ENCODE measurements at regions not wholly inside any gene's neighbourhood (a gene's known extent, or its start where the extent isn't known, plus 50 kb on each side); places are given as distances from the start of the nearest gene placed in this dataset.
"Not testable (repeated sequence)": the region's sequence is repeated elsewhere in the genome, so short reads cannot be mapped to it uniquely, and the experiment has no call there.

DNA sequence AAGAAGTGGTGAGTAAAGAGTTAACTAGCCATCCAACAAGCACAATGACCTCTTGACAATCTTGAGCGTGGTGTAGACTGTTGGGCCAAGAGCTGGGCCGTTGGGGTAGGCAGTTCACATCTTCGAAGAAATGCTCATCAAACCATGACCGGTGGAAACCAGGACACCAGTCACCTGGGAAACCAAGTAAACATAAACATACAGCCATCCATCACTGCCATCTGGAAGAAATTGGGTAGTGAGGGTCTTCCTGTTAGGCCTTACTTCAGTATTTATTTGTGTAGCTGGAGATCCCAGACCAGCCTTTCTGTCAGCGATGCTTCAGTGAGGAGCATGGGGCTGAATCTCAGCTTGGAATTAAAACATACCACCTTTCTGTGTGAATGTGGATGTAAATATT lies 108.1 kb upstream of the HAO2 start:
- CTCF ChIA-PET = no interaction called here
- POLR2A ChIA-PET = no interaction called here
- DNase-seq (ENCODE audit: extremely low spot score) = no peak
- TF ChIP-seq FOXK2 (IDR thresholded peaks at IDR 0.05) = no peak
- TF ChIP-seq ELF4 (IDR thresholded peaks at IDR 0.05) = no peak
- no peak for TF ChIP-seq FOXA1 (IDR thresholded peaks at IDR 0.05)
- no peak for TF ChIP-seq NFRKB (IDR thresholded peaks at IDR 0.05)
- no peak for TF ChIP-seq ZNF384 (IDR thresholded peaks at IDR 0.05)
- no peak for TF ChIP-seq SUZ12 (IDR thresholded peaks at IDR 0.05)
- TF ChIP-seq, protein P1, sequence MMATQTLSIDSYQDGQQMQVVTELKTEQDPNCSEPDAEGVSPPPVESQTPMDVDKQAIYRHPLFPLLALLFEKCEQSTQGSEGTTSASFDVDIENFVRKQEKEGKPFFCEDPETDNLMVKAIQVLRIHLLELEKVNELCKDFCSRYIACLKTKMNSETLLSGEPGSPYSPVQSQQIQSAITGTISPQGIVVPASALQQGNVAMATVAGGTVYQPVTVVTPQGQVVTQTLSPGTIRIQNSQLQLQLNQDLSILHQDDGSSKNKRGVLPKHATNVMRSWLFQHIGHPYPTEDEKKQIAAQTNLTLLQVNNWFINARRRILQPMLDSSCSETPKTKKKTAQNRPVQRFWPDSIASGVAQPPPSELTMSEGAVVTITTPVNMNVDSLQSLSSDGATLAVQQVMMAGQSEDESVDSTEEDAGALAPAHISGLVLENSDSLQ (IDR thresholded peaks at IDR 0.05) = no peak

DNA sequence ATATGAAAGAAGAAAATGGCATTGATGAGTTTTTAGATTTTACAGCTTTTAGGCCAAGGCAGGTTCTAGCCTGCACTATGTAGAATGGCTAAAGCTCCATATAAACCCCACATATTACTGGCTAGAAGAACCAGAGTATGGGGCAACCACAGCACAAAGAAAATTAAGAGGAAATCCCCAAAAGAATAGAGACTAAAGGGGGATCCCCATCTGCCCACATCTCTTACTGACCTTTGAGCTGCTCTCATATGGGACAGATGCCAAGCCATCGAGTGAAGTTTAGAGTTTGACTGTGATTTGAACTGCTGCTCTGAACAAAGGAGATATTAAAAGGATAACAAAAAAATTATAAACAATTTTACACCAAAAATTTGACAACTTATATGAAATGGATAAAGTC lies 102.2 kb upstream of the HAO2 start:
- CTCF ChIA-PET = interaction anchor here (0.7 to 1.6 kb wide), 3 partner anchors 9 to 125 kb away, joined by 3 to 11 read pairs (median 3); no protein-coding TSS in a partner anchor
- no peak for TF ChIP-seq SP1 (IDR thresholded peaks at IDR 0.05)
- no peak for TF ChIP-seq FOXK2 (IDR thresholded peaks at IDR 0.05)
- TF ChIP-seq HDGF (IDR thresholded peaks at IDR 0.05; ENCODE audit: borderline replicate concordance) = no peak
- TF ChIP-seq ARNT (IDR thresholded peaks at IDR 0.05) = no peak
- no peak for TF ChIP-seq ELF4 (IDR thresholded peaks at IDR 0.05)
- TF ChIP-seq FOXA1 (IDR thresholded peaks at IDR 0.05) = no peak
- TF ChIP-seq BHLHE40 (IDR thresholded peaks at IDR 0.05; ENCODE audit: borderline replicate concordance) = no peak
- no peak for TF ChIP-seq TARDBP (IDR thresholded peaks at IDR 0.05)
- TF ChIP-seq ZNF384 (IDR thresholded peaks at IDR 0.05) = no peak
- no peak for TF ChIP-seq NFRKB (IDR thresholded peaks at IDR 0.05)

DNA sequence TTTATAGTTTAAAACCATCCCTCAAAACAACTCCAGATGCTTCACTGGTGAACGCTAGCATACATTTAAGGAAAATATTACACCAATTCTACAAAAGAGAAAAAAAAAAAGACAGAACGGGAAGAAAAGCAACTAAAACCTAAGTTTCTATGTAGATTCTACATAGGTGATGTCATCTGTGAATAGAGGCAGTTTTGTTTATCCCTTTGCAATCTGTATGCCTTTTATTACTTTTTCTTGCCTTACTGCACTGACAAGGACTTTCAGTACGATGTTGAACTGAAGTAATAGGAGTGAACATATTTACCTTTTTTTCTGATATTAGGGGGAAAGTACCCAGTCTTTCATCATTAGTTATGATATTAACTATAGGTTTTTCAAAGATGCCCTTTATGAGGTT lies 101.7 kb upstream of the HAO2 start:
- CTCF ChIA-PET = interaction anchor here (0.7 to 1.0 kb wide), 2 partner anchors 8 to 125 kb away, joined by 3 read pairs; no protein-coding TSS in a partner anchor
- POLR2A ChIA-PET = no interaction called here
- TF ChIP-seq SP1 (IDR thresholded peaks at IDR 0.05) (no peak), ARNT (IDR thresholded peaks at IDR 0.05) (no peak), SUZ12 (IDR thresholded peaks at IDR 0.05) (no peak), CTBP1 (IDR thresholded peaks at IDR 0.05; ENCODE audit: borderline replicate concordance) (no peak), FOXK2 (IDR thresholded peaks at IDR 0.05) (no peak), HDGF (IDR thresholded peaks at IDR 0.05; ENCODE audit: borderline replicate concordance) (no peak), ELF4 (IDR thresholded peaks at IDR 0.05) (no peak), LEF1 (IDR thresholded peaks at IDR 0.05; ENCODE audit: borderline replicate concordance) (no peak)
- DNase-seq (ENCODE audit: extremely low spot score) = no peak

More for the DNA sequence above, 102.2 kb upstream of the HAO2 start:
- POLR2A ChIA-PET = no interaction called here
- DNase-seq (ENCODE audit: extremely low spot score) = no peak

DNA sequence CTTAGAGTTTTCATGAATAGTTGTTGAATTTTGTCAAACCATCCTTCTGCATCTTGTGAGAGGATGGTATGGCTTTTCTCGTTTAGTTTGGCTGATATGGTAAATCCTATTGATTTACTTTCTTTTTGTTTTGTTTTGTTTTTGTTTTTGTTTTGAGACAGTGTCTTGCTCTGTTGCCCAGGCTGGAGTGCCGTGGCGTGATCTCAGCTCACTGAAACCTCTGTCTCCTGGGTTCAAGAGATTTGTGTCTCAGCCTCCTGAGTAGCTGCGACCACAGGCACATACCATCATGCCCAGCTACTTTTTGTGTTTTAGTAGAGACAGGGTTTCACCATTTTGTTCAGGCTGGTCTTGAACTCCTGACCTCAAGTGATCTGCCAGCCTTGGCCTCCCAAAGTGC lies 101.3 kb upstream of the HAO2 start:
- POLR2A ChIA-PET; DNase-seq (ENCODE audit: extremely low spot score): not testable (repeated sequence)
- CTCF ChIA-PET = interaction anchor here (0.7 to 1.0 kb wide), 2 partner anchors 8 to 126 kb away, joined by 3 read pairs; no protein-coding TSS in a partner anchor

GRCh38 chr1:119268879-119269278 lies 99.7 kb upstream of the HAO2 start:
- TF ChIP-seq ARNT (IDR thresholded peaks at IDR 0.05) = no peak
- TF ChIP-seq LEF1 (IDR thresholded peaks at IDR 0.05; ENCODE audit: borderline replicate concordance) = no peak
- TF ChIP-seq FOXM1 (IDR thresholded peaks at IDR 0.05; ENCODE audit: borderline replicate concordance) = no peak
- TF ChIP-seq ZNF384 (IDR thresholded peaks at IDR 0.05) = no peak
- TF ChIP-seq L3MBTL2 (conservative IDR thresholded peaks at IDR 0.05) = no peak
- no peak for TF ChIP-seq SP1 (IDR thresholded peaks at IDR 0.05)
- POLR2A ChIA-PET = no interaction called here
- CTCF ChIA-PET = no interaction called here
- no peak for DNase-seq (ENCODE audit: extremely low spot score)

DNA sequence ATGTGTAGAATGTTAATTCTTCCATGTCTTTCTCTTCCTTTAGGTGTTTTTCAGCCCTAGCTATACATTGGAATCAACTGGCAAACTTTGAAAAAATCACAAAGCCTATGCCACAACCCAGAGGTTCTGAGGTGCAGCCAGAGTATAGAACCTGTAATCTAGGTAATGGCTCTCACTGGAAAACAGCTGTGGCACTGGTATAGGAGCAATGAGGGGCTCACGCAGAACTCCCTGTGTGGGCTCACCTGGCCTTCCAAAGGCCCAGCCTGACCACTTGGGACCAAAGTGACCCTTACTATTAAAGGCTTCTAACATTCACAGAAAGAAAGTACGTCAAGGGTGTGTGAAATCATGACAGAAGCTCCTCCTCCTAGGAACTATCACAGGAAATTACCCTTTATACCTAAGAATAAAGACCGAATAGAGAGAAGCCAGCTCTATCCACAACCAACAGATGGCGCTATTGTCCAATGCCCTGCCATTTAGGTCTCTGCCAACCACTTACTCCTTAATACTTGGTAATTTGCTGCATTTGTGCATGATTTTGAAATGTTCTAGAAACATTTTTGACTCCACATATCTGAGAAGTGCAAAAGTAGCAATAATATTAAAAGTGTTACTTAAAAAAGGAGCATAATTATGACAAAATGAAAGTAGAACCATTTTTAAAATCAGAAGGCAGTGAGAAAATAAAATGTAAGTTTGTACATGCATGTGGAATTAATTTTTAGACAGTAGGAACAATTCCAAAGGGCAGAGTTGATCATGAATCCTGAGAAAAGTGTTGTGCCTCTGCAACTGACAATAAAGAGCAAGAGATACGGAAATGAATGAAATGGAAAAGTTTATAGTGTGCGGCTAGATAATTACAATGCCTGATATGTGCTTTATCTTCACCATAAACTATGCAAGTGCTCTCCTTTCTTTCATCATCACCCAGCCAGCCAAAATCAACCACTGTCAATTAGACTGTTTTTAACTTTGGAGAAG lies 93.1 kb upstream of the HAO2 start:
- ChIA-PET POLR2A (interaction anchor here (1.2 kb wide), 1 partner anchor 136 kb away, joined by 3 read pairs; the partner anchor contains the start of gene WARS2), CTCF (interaction anchor here (0.5 to 1.9 kb wide), 22 partner anchors 8 to 395 kb away, joined by 3 to 11 read pairs (median 3); partner anchors contain the start of genes HAO2 and WARS2)
- DNase-seq (ENCODE audit: extremely low spot score) = peak; percentile 71
- TF ChIP-seq FOXK2 (IDR thresholded peaks at IDR 0.05) (no peak), ZNF384 (IDR thresholded peaks at IDR 0.05) (no peak), BHLHE40 (IDR thresholded peaks at IDR 0.05; ENCODE audit: borderline replicate concordance) (no peak), LEF1 (IDR thresholded peaks at IDR 0.05; ENCODE audit: borderline replicate concordance) (no peak), CTBP1 (IDR thresholded peaks at IDR 0.05; ENCODE audit: borderline replicate concordance) (no peak), NFRKB (IDR thresholded peaks at IDR 0.05) (no peak), TARDBP (IDR thresholded peaks at IDR 0.05) (no peak), ARNT (IDR thresholded peaks at IDR 0.05) (no peak), L3MBTL2 (conservative IDR thresholded peaks at IDR 0.05) (no peak), FOXA1 (IDR thresholded peaks at IDR 0.05) (no peak), FOXM1 (IDR thresholded peaks at IDR 0.05; ENCODE audit: borderline replicate concordance) (no peak), SUZ12 (IDR thresholded peaks at IDR 0.05) (no peak), HDGF (IDR thresholded peaks at IDR 0.05; ENCODE audit: borderline replicate concordance) (no peak)
- TF ChIP-seq, protein P1 (IDR thresholded peaks at IDR 0.05) = no peak

DNA sequence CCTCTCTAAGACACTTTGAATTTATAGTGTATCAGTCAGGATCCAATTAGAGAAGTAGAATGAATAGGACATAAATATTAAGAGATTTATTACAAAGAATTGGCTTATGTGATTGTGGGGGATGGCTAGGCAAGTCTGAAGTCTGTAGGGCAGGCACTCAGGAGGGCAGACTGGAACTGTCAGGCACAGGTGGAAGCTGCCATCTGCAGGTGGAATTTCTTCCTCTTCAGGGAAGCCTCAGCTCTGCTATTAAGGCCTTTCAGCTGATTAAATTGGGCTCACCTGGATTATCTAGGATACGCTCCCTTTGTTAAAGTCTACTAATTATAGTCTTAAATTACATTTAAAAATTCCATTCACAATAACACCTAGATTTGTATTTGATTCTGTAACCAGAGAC lies 92.0 kb upstream of the HAO2 start:
- CTCF ChIA-PET = interaction anchor here (0.6 to 0.9 kb wide), 6 partner anchors 18 to 989 kb away, joined by 3 to 9 read pairs (median 4); no protein-coding TSS in a partner anchor
- DNase-seq (ENCODE audit: extremely low spot score) = no peak
- POLR2A ChIA-PET = interaction anchor here (1.3 kb wide), 1 partner anchor 136 kb away, joined by 3 read pairs; the partner anchor contains the start of gene WARS2
- no peak for TF ChIP-seq SUZ12 (IDR thresholded peaks at IDR 0.05)
- TF ChIP-seq FOXM1 (IDR thresholded peaks at IDR 0.05; ENCODE audit: borderline replicate concordance) = no peak
- no peak for TF ChIP-seq HDGF (IDR thresholded peaks at IDR 0.05; ENCODE audit: borderline replicate concordance)
- TF ChIP-seq ZNF384 (IDR thresholded peaks at IDR 0.05) = no peak
- TF ChIP-seq FOXA1 (IDR thresholded peaks at IDR 0.05) = no peak
- no peak for TF ChIP-seq L3MBTL2 (conservative IDR thresholded peaks at IDR 0.05)
- TF ChIP-seq ELF4 (IDR thresholded peaks at IDR 0.05) = no peak
- TF ChIP-seq NFRKB (IDR thresholded peaks at IDR 0.05) = no peak
- no peak for TF ChIP-seq CTBP1 (IDR thresholded peaks at IDR 0.05; ENCODE audit: borderline replicate concordance)
- TF ChIP-seq TARDBP (IDR thresholded peaks at IDR 0.05) = no peak
- no peak for TF ChIP-seq ARNT (IDR thresholded peaks at IDR 0.05)
- TF ChIP-seq LEF1 (IDR thresholded peaks at IDR 0.05; ENCODE audit: borderline replicate concordance) = no peak
- TF ChIP-seq, protein P1 (IDR thresholded peaks at IDR 0.05) = no peak
- TF ChIP-seq BHLHE40 (IDR thresholded peaks at IDR 0.05; ENCODE audit: borderline replicate concordance) = no peak
- no peak for TF ChIP-seq SP1 (IDR thresholded peaks at IDR 0.05)
